ENCODE measurements at regions not wholly inside any gene's neighbourhood (a gene's known extent, or its start where the extent isn't known, plus 50 kb on each side); places are given as distances from the start of the nearest gene placed in this dataset.

- DNase-seq = no peak
These were observed 380.6 kb downstream of the BRD1 start for GRCh38 chr22:49446759-49447710.

- no peak for DNase-seq
These were observed 381.4 kb downstream of the BRD1 start for GRCh38 chr22:49446145-49446758.

GRCh38 chr22:49444781-49445180 lies 382.9 kb downstream of the BRD1 start:
- DNase-seq = no peak

- no peak for DNase-seq
These were observed 386.7 kb downstream of the BRD1 start for GRCh38 chr22:49440931-49441330.

GRCh38 chr22:49439373-49439772 lies 388.3 kb downstream of the BRD1 start:
- DNase-seq = no peak

- DNase-seq = no peak
These were observed 389.7 kb downstream of the BRD1 start for GRCh38 chr22:49437956-49438355.

GRCh38 chr22:49437356-49437755 lies 390.3 kb downstream of the BRD1 start:
- no peak for DNase-seq

GRCh38 chr22:49436056-49436455 lies 391.6 kb downstream of the BRD1 start:
- no peak for DNase-seq

GRCh38 chr22:49435596-49435995 lies 392.1 kb downstream of the BRD1 start:
- no peak for DNase-seq

GRCh38 chr22:49433717-49434611 lies 393.7 kb downstream of the BRD1 start:
- DNase-seq = peak in 1 of 51 donors; percentile 11

GRCh38 chr22:49432897-49433443 lies 394.7 kb downstream of the BRD1 start:
- DNase-seq = no peak

- no peak for DNase-seq
These were observed 395.3 kb downstream of the BRD1 start for GRCh38 chr22:49432211-49432896.

- no peak for DNase-seq
These were observed 396.1 kb downstream of the BRD1 start for GRCh38 chr22:49431551-49431950.

GRCh38 chr22:49429066-49429465 lies 398.6 kb downstream of the BRD1 start:
- DNase-seq = no peak

GRCh38 chr22:49427941-49428340 lies 399.7 kb downstream of the BRD1 start:
- no peak for DNase-seq

GRCh38 chr22:49427341-49427740 lies 400.3 kb downstream of the BRD1 start:
- DNase-seq = no peak

GRCh38 chr22:49426618-49427266 lies 400.9 kb downstream of the BRD1 start:
- DNase-seq = no peak

- DNase-seq = no peak
These were observed 401.6 kb downstream of the BRD1 start for GRCh38 chr22:49426098-49426497.

- no peak for DNase-seq
These were observed 402.3 kb downstream of the BRD1 start for GRCh38 chr22:49425356-49425755.

- DNase-seq = no peak
These were observed 402.8 kb downstream of the BRD1 start for GRCh38 chr22:49424893-49425270.

Measured in hypothalamus (tissue), 51 donors.